Cardiac muscle cell (in vitro differentiated cells and primary cell): ENCODE measurements at regions not wholly inside any gene's neighbourhood (a gene's known extent, or its start where the extent isn't known, plus 50 kb on each side); places are given as distances from the start of the nearest gene placed in this dataset.
"Not testable (repeated sequence)": the region's sequence is repeated elsewhere in the genome, so short reads cannot be mapped to it uniquely, and the experiment has no call there.

Source experiments
- DNase-seq, 2 donors: peaks; one replicate each; pipeline versions ENCODE4 v3.0.0 to v3.0.0-alpha.2; 2010 to 2017; ENCODE audit warnings: low read depth in 1 of 2, low spot score in 1 of 2
- H3K27ac ChIP-seq: fragments of 200-600 bp; sonication (generic); 2 replicates; pipeline ENCODE4 v1.5.1; 2016
- H3K27me3 ChIP-seq: fragments of 200-600 bp; sonication (generic); 2 replicates; pipeline ENCODE4 v1.6.0; 2016; ENCODE audit warnings: control low read depth
- H3K36me3 ChIP-seq: fragments of 200-600 bp; sonication (generic); 2 replicates; pipeline ENCODE4 v1.5.1; 2016; ENCODE audit warnings: control low read depth
- H3K4me1 ChIP-seq: fragments of 200-600 bp; sonication (generic); 2 replicates; pipeline ENCODE4 v1.8.1; 2017; ENCODE audit warnings: low read depth, mild to moderate bottlenecking, mixed run types
- H3K4me3 ChIP-seq: fragments of 200-600 bp; sonication (generic); 2 replicates; pipeline ENCODE4 v1.5.1; 2016; ENCODE audit warnings: mild to moderate bottlenecking
- H3K9me3 ChIP-seq: fragments of 200-600 bp; sonication (generic); 2 replicates; pipeline ENCODE4 v1.5.1; 2017; ENCODE audit warnings: low read depth, mild to moderate bottlenecking, control low read depth
- CTCF ChIP-seq: IDR thresholded peaks from 2 replicates; pipeline ENCODE4 v1.5.1; 2012; ENCODE audit warnings: low read depth, mild to moderate bottlenecking, low read length

- no peak for TF ChIP-seq CTCF
- Histone ChIP-seq H3K4me1 (no peaks in the 10 kb centered on the region), H3K36me3 (no peaks in the 10 kb centered on the region), H3K4me3 (no peak overlapping the region), H3K27me3 (no peaks in the 10 kb centered on the region), H3K9me3 (no peaks in the 10 kb centered on the region), H3K27ac (no peak overlapping the region)
- peak in 1 of 2 donors; percentile 74 for DNase-seq
Observed at GRCh38 chr3:162978136-162978535, 1481.5 kb downstream of the OTOL1 start.

DNA sequence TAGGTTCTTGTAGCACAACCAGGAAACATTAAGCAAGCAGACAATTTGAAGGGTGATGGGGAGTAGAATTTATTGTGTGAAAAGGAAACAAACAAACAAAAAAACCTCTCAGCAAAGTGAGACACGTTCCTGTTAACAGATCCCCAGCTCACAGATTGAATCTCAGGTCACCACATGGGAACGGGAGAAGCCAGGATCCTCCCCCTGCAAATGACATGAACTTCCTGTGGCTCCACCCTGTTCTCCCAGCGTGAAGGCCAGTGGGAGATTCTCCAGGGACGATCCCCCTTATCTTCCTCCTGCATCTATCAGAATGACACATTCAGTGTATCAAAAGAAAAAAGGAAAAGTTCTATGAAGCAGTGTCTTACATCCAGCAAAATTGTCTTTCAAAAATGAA, 1488.1 kb downstream of the OTOL1 start:
- no peak for TF ChIP-seq CTCF

DNA sequence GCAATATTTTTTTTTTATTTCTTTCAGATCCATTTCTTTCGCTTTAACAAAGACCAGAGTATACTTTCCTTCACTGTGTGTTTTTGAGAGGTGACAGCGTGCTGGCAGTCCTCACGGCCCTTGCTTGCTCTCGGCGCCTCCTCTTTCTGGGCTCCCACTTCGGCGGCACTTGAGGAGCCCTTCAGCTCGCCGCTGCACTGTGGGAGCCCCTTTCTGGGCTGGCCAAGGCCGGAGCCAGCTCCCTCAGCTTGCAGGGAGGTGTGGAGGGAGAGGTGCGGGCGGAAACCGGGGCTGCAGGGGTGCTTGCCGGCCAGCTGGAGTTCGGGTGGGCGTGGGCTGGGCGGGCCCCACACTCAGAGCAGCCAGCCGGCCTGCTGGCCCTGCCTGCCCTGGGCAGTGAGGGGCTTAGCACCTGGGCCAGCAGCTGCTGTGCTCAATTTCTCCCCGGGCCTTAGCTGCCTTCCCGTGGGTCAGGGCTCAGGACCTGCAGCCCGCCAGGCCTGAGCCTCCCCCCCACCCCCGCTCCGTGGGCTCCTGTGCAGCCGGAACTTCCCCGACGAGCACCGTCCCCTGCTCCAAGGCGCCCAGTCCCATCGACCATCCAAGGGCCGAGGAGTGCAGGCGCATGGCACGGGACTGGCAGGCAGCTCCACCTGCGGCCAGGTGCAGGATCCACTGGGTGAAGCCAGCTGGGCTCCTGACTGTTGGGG, 1490.6 kb downstream of the OTOL1 start:
- DNase-seq, H3K4me3 ChIP-seq, H3K27me3 ChIP-seq, H3K27ac ChIP-seq, H3K4me1 ChIP-seq, H3K36me3 ChIP-seq, H3K9me3 ChIP-seq: not testable (repeated sequence)

More for the DNA sequence above, 1488.1 kb downstream of the OTOL1 start:
- H3K4me1 ChIP-seq: no peaks in the 10 kb centered on the region
- peak in 1 of 2 donors; percentile 21 for DNase-seq
- H3K36me3 ChIP-seq: no peaks in the 10 kb centered on the region
- no peaks in the 10 kb centered on the region for H3K9me3 ChIP-seq
- H3K27ac ChIP-seq: no peak overlapping the region
- no peaks in the 10 kb centered on the region for H3K27me3 ChIP-seq
- no peak overlapping the region for H3K4me3 ChIP-seq

- H3K27me3 ChIP-seq: no peaks in the 10 kb centered on the region
- no peak for TF ChIP-seq CTCF
- H3K4me3 ChIP-seq: no peak overlapping the region
- DNase-seq: no peak
- no peaks in the 10 kb centered on the region for H3K36me3 ChIP-seq
- H3K27ac ChIP-seq: no peak overlapping the region
- H3K4me1 ChIP-seq: no peaks in the 10 kb centered on the region
- H3K9me3 ChIP-seq: no peaks in the 10 kb centered on the region
Observed at GRCh38 chr3:162992741-162993140, 1496.1 kb downstream of the OTOL1 start.

- Histone ChIP-seq H3K4me1 (no peaks in the 10 kb centered on the region), H3K27ac (no peak overlapping the region)
Observed at GRCh38 chr3:162994165-162994564, 1497.6 kb downstream of the OTOL1 start.

More at GRCh38 chr3:162994165-162994564, 1497.6 kb downstream of the OTOL1 start:
- Histone ChIP-seq H3K27me3 (no peaks in the 10 kb centered on the region), H3K9me3 (no peaks in the 10 kb centered on the region), H3K36me3 (no peaks in the 10 kb centered on the region), H3K4me3 (no peak overlapping the region)
- TF ChIP-seq CTCF: no peak
- no peak for DNase-seq
